Astrocyte (in vitro differentiated cells and primary cell): ENCODE measurements at regions not wholly inside any gene's neighbourhood (a gene's known extent, or its start where the extent isn't known, plus 50 kb on each side); places are given as distances from the start of the nearest gene placed in this dataset.

Experiments
- EZH2 ChIP-seq: IDR thresholded peaks from 2 replicates; pipeline ENCODE4 v1.6.1; 2012; ENCODE audit warnings: mild to moderate bottlenecking, low read length, inconsistent platforms; ENCODE audit not compliant: insufficient read depth
- TF ChIP-seq, protein P1 (sequence below): IDR thresholded peaks from 2 replicates; pipeline ENCODE4 v1.5.1; 2011; ENCODE audit warnings: low read depth, mild to moderate bottlenecking, inconsistent platforms, low read length, moderate library complexity; ENCODE audit not compliant: insufficient read depth

DNA sequence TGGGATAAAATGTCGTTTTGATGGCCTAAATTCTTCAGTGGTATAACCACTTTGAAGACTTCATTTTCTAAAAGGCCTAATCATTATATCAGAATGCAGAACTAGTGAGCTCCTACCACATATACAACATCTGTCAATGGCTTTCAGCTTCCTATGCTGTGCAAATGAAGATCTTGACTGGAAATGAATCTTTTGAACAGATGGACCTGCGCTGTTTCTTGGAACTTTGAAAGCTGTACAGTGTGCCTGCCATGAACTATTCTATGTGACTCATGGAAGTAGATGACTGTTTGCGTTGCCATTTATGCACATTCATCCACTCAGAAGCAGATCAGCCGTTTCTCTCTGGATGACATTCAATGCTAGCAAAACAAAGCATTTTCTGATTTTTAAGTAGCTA, 542.2 kb upstream of the USP15 start:
- TF ChIP-seq, protein P1, sequence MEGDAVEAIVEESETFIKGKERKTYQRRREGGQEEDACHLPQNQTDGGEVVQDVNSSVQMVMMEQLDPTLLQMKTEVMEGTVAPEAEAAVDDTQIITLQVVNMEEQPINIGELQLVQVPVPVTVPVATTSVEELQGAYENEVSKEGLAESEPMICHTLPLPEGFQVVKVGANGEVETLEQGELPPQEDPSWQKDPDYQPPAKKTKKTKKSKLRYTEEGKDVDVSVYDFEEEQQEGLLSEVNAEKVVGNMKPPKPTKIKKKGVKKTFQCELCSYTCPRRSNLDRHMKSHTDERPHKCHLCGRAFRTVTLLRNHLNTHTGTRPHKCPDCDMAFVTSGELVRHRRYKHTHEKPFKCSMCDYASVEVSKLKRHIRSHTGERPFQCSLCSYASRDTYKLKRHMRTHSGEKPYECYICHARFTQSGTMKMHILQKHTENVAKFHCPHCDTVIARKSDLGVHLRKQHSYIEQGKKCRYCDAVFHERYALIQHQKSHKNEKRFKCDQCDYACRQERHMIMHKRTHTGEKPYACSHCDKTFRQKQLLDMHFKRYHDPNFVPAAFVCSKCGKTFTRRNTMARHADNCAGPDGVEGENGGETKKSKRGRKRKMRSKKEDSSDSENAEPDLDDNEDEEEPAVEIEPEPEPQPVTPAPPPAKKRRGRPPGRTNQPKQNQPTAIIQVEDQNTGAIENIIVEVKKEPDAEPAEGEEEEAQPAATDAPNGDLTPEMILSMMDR = no peak
- TF ChIP-seq EZH2 = no peak
